ENCODE measurements at regions not wholly inside any gene's neighbourhood (a gene's known extent, or its start where the extent isn't known, plus 50 kb on each side); places are given as distances from the start of the nearest gene placed in this dataset.

GRCh38 chr10:131724169-131724545 is 176.7 kb upstream of the PPP2R2D start:
- Histone ChIP-seq H3K36me3 (ENCODE audit: control insufficient read depth, low read length) (no peaks in the 10 kb centered on the region), H3K4me2 (ENCODE audit: low read length) (no peak overlapping the region), H3K4me3 (ENCODE audit: low read length) (no peak overlapping the region), H3K27ac (ENCODE audit: low read depth, low read length) (no peak overlapping the region), H3K9me2 (replicated peaks; ENCODE audit: control insufficient read depth, low read length) (no peaks in the 10 kb centered on the region), H3F3A (ENCODE audit: control insufficient read depth, insufficient read depth) (no peaks in the 10 kb centered on the region), H3K27me3 (ENCODE audit: control insufficient read depth, low read length) (no peaks in the 10 kb centered on the region), H3K4me1 (ENCODE audit: control insufficient read depth, low read length) (no peaks in the 10 kb centered on the region), H3K79me2 (ENCODE audit: control insufficient read depth, low read length) (no peaks in the 10 kb centered on the region), H3K9me3 (ENCODE audit: control insufficient read depth, insufficient read depth, low read length) (no peaks in the 10 kb centered on the region), H4K20me1 (ENCODE audit: control insufficient read depth, insufficient read depth, low read depth, low read length) (no peaks in the 10 kb centered on the region)
- TF ChIP-seq EZH2phosphoT487 (IDR thresholded peaks at IDR 0.05; ENCODE audit: borderline replicate concordance, low read length) (no peak), CTCF (IDR thresholded peaks at IDR 0.05; ENCODE audit: low read depth, low read length, poor library complexity, severe bottlenecking) (no peak)

- no peak overlapping the region for H3K4me2 ChIP-seq (ENCODE audit: low read length)
- H3F3A ChIP-seq (ENCODE audit: control insufficient read depth, insufficient read depth), result no peaks in the 10 kb centered on the region
- no peaks in the 10 kb centered on the region for H3K79me2 ChIP-seq (ENCODE audit: control insufficient read depth, low read length)
- no peaks in the 10 kb centered on the region for H3K4me1 ChIP-seq (ENCODE audit: control insufficient read depth, low read length)
- no peak overlapping the region for H3K4me3 ChIP-seq (ENCODE audit: low read length)
- H3K36me3 ChIP-seq (ENCODE audit: control insufficient read depth, low read length), result no peaks in the 10 kb centered on the region
- H3K27ac ChIP-seq (ENCODE audit: low read depth, low read length), result no peak overlapping the region
- no peaks in the 10 kb centered on the region for H3K9me2 ChIP-seq (replicated peaks; ENCODE audit: control insufficient read depth, low read length)
- no peaks in the 10 kb centered on the region for H3K9me3 ChIP-seq (ENCODE audit: control insufficient read depth, insufficient read depth, low read length)
- no peaks in the 10 kb centered on the region for H3K27me3 ChIP-seq (ENCODE audit: control insufficient read depth, low read length)
- H4K20me1 ChIP-seq (ENCODE audit: control insufficient read depth, insufficient read depth, low read depth, low read length), result no peaks in the 10 kb centered on the region
- TF ChIP-seq EZH2phosphoT487 (IDR thresholded peaks at IDR 0.05; ENCODE audit: borderline replicate concordance, low read length), result no peak
- no peak for TF ChIP-seq CTCF (IDR thresholded peaks at IDR 0.05; ENCODE audit: low read depth, low read length, poor library complexity, severe bottlenecking)
Observed at GRCh38 chr10:131724891-131725580, 175.8 kb upstream of the PPP2R2D start.

GRCh38 chr10:131725581-131726069 is 175.2 kb upstream of the PPP2R2D start:
- Histone ChIP-seq H3K4me2 (ENCODE audit: low read length) (no peak overlapping the region), H3K4me3 (ENCODE audit: low read length) (no peak overlapping the region), H3K27me3 (ENCODE audit: control insufficient read depth, low read length) (no peaks in the 10 kb centered on the region), H3K4me1 (ENCODE audit: control insufficient read depth, low read length) (no peaks in the 10 kb centered on the region), H3K27ac (ENCODE audit: low read depth, low read length) (no peak overlapping the region), H4K20me1 (ENCODE audit: control insufficient read depth, insufficient read depth, low read depth, low read length) (no peaks in the 10 kb centered on the region), H3K9me3 (ENCODE audit: control insufficient read depth, insufficient read depth, low read length) (no peaks in the 10 kb centered on the region), H3K36me3 (ENCODE audit: control insufficient read depth, low read length) (no peaks in the 10 kb centered on the region), H3K9me2 (replicated peaks; ENCODE audit: control insufficient read depth, low read length) (no peaks in the 10 kb centered on the region), H3K79me2 (ENCODE audit: control insufficient read depth, low read length) (no peaks in the 10 kb centered on the region), H3F3A (ENCODE audit: control insufficient read depth, insufficient read depth) (no peaks in the 10 kb centered on the region)
- TF ChIP-seq CTCF (IDR thresholded peaks at IDR 0.05; ENCODE audit: low read depth, low read length, poor library complexity, severe bottlenecking) (no peak), EZH2phosphoT487 (IDR thresholded peaks at IDR 0.05; ENCODE audit: borderline replicate concordance, low read length) (no peak)

Data from DOHH2 (cell line).